ENCODE measurements at regions not wholly inside any gene's neighbourhood (a gene's known extent, or its start where the extent isn't known, plus 50 kb on each side); places are given as distances from the start of the nearest gene placed in this dataset.

GRCh38 chr2:182548031-182548950, 121.5 kb upstream of the PDE1A start:
- TF ChIP-seq BRF1 (IDR thresholded peaks at IDR 0.05; ENCODE audit: borderline replicate concordance, extremely low read depth, insufficient read length) (no peak), NR2C1 (IDR thresholded peaks at IDR 0.05) (no peak), NR2C1 (tag; IDR thresholded peaks at IDR 0.05) (no peak), JUNB (CRISPR knock-in tag; conservative IDR thresholded peaks at IDR 0.05) (no peak), ARID4B (CRISPR knock-in tag; IDR thresholded peaks at IDR 0.05) (no peak), ZNF766 (CRISPR knock-in tag; conservative IDR thresholded peaks at IDR 0.05) (no peak)

Measured in K562 (cell line).